ENCODE measurements at regions not wholly inside any gene's neighbourhood (a gene's known extent, or its start where the extent isn't known, plus 50 kb on each side); places are given as distances from the start of the nearest gene placed in this dataset.

- DNase-seq (ENCODE audit: low read depth), result no peak
Observed at GRCh38 chr2:71839826-71840225, 307.8 kb downstream of the CYP26B1 start.

GRCh38 chr2:71834796-71835195 is 312.9 kb downstream of the CYP26B1 start:
- DNase-seq (ENCODE audit: low read depth), result no peak

GRCh38 chr2:71833855-71834560 is 313.7 kb downstream of the CYP26B1 start:
- peak; percentile 81 for DNase-seq (ENCODE audit: low read depth)

- no peak for DNase-seq (ENCODE audit: low read depth)
Observed at GRCh38 chr2:71833272-71833671, 314.4 kb downstream of the CYP26B1 start.

- no peak for DNase-seq (ENCODE audit: low read depth)
Observed at GRCh38 chr2:71832844-71833243, 314.8 kb downstream of the CYP26B1 start.

GRCh38 chr2:71832388-71832787 is 315.3 kb downstream of the CYP26B1 start:
- no peak for DNase-seq (ENCODE audit: low read depth)

GRCh38 chr2:71831193-71831577 is 316.5 kb downstream of the CYP26B1 start:
- DNase-seq (ENCODE audit: low read depth), result peak; percentile 91

- DNase-seq (ENCODE audit: low read depth), result no peak
Observed at GRCh38 chr2:71830497-71831192, 317.0 kb downstream of the CYP26B1 start.

- no peak for DNase-seq (ENCODE audit: low read depth)
Observed at GRCh38 chr2:71829008-71829407, 318.7 kb downstream of the CYP26B1 start.

GRCh38 chr2:71827973-71828372 is 319.7 kb downstream of the CYP26B1 start:
- no peak for DNase-seq (ENCODE audit: low read depth)

- DNase-seq (ENCODE audit: low read depth), result no peak
Observed at GRCh38 chr2:71827524-71827901, 320.1 kb downstream of the CYP26B1 start.

- DNase-seq (ENCODE audit: low read depth), result no peak
Observed at GRCh38 chr2:71826826-71827523, 320.7 kb downstream of the CYP26B1 start.

- DNase-seq (ENCODE audit: low read depth), result no peak
Observed at GRCh38 chr2:71826299-71826698, 321.4 kb downstream of the CYP26B1 start.

GRCh38 chr2:71824436-71824835 is 323.2 kb downstream of the CYP26B1 start:
- no peak for DNase-seq (ENCODE audit: low read depth)

- no peak for DNase-seq (ENCODE audit: low read depth)
Observed at GRCh38 chr2:71823526-71823925, 324.1 kb downstream of the CYP26B1 start.

GRCh38 chr2:71822463-71822862 is 325.2 kb downstream of the CYP26B1 start:
- no peak for DNase-seq (ENCODE audit: low read depth)

- DNase-seq (ENCODE audit: low read depth), result no peak
Observed at GRCh38 chr2:71821856-71822255, 325.8 kb downstream of the CYP26B1 start.

GRCh38 chr2:71816815-71817214 is 330.8 kb downstream of the CYP26B1 start:
- no peak for DNase-seq (ENCODE audit: low read depth)

- no peak for DNase-seq (ENCODE audit: low read depth)
Observed at GRCh38 chr2:71815701-71816474, 331.8 kb downstream of the CYP26B1 start.

GRCh38 chr2:71814885-71815284 is 332.8 kb downstream of the CYP26B1 start:
- DNase-seq (ENCODE audit: low read depth), result no peak

- DNase-seq (ENCODE audit: low read depth), result no peak
Observed at GRCh38 chr2:71813807-71814470, 333.7 kb downstream of the CYP26B1 start.

GRCh38 chr2:71813315-71813714 is 334.3 kb downstream of the CYP26B1 start:
- DNase-seq (ENCODE audit: low read depth), result no peak

Data from GM04503 (cell line).